Kidney (tissue), 13 donors: ENCODE measurements at regions not wholly inside any gene's neighbourhood (a gene's known extent, or its start where the extent isn't known, plus 50 kb on each side); places are given as distances from the start of the nearest gene placed in this dataset.

ENCODE experiments used
- DNase-seq, 5 donors: peaks; one replicate each; pipeline ENCODE4 v3.0.0-alpha.2; 2013 to 2020
- FAIRE-seq: peaks from 2 replicates; lab custom pipeline; 2012; peaks lifted over from hg19 to GRCh38; lab: Jason Lieb, UNC
- H3K27ac ChIP-seq, 2 donors: one replicate each; pipeline ENCODE4 v1.7.0; 2013; ENCODE audit warnings: low read depth in 2 of 2, low read length in 2 of 2, inconsistent platforms in 1 of 2
- H3K27me3 ChIP-seq: one replicate; pipeline ENCODE4 v1.7.1; 2013; ENCODE audit warnings: low read length, inconsistent platforms; ENCODE audit not compliant: control insufficient read depth, insufficient read depth
- H3K36me3 ChIP-seq, 3 donors: one replicate each; pipeline versions ENCODE4 v1.7.0 to v1.7.1; 2013; ENCODE audit warnings: low read length in 3 of 3, control low read depth in 1 of 3, inconsistent platforms in 1 of 3; ENCODE audit not compliant: insufficient read depth in 3 of 3, control insufficient read depth in 2 of 3
- H3K4me1 ChIP-seq, 3 donors: one replicate each; pipeline versions ENCODE4 v1.7.0 to v1.7.1; 2013; ENCODE audit warnings: low read length in 3 of 3, inconsistent platforms in 1 of 3, low read depth in 1 of 3; ENCODE audit not compliant: control insufficient read depth in 2 of 3, insufficient read depth in 2 of 3
- H3K4me3 ChIP-seq, 3 donors: one replicate each; pipeline versions ENCODE4 v1.7.0 to v1.8.1; 2013; ENCODE audit warnings: low read length in 3 of 3, control low read depth in 1 of 3, inconsistent platforms in 1 of 3
- H3K9ac ChIP-seq, 3 donors: one replicate each; pipeline versions ENCODE4 v1.7.0 to v1.7.1; 2013; ENCODE audit warnings: low read length in 3 of 3, control low read depth in 1 of 3, inconsistent platforms in 1 of 3
- H3K9me3 ChIP-seq, 3 donors: one replicate each; pipeline versions ENCODE4 v1.7.0 to v1.7.1; 2013; ENCODE audit warnings: low read length in 3 of 3, control low read depth in 1 of 3, inconsistent platforms in 1 of 3; ENCODE audit not compliant: control insufficient read depth in 2 of 3, insufficient read depth in 1 of 3
- intact Hi-C: fragments of 100-400 bp; cut with DNase I; formaldehyde crosslinking; loops from one replicate; pipeline ENCODE4 v1.11.1; 2022
- TF ChIP-seq, protein P1 (sequence below): IDR thresholded peaks from 3 replicates; pipeline ENCODE4 v1.5.1; 2012; ENCODE audit warnings: mild to moderate bottlenecking, moderate library complexity, borderline replicate concordance; ENCODE audit not compliant: insufficient read depth; ENCODE audit errors: extremely low read depth
- donor health status: control.
- donor health status: control.
- donor health status: control.
- donor health status: control.
- donor health status: control.
- donor health status: DM: yes; HTN: yes; CAD: no.
- donor health status: Normal renal cell carcinoma (clear cell type).

DNA sequence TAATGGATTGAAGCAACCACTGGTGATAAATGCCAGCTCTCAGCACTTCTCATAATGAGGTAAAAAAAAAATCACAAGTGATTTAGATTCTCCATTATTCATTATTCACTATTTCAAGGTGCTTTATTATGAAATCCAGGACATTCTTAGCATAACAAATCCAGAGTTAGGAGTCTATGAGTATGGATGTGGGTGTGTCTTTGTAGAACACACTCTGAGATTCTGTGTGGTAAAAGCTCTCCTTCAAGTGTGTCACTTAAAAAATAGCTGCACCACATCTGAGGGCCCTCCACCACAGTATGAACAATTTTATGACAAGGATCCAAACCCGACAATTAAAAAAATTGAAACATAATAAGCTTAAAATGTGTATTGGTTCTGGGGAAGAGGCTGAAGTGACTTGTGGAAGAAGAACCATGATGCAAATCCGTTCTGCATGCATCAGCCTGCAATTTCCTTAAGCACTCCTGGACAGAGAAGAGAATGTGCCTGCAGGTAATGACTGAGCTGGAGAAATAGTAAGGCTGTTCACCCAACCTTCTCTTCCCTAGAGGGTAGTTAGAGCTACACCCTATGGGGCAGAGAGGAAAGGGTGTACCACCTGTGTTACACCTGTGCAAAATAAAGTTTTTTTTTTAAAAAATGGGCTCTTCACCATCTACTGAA, 488.5 kb upstream of the MGAT4C start:
- H3K27ac ChIP-seq = no peak overlapping the region
- no peaks in the 10 kb centered on the region for H3K9me3 ChIP-seq
- TF ChIP-seq, protein P1, sequence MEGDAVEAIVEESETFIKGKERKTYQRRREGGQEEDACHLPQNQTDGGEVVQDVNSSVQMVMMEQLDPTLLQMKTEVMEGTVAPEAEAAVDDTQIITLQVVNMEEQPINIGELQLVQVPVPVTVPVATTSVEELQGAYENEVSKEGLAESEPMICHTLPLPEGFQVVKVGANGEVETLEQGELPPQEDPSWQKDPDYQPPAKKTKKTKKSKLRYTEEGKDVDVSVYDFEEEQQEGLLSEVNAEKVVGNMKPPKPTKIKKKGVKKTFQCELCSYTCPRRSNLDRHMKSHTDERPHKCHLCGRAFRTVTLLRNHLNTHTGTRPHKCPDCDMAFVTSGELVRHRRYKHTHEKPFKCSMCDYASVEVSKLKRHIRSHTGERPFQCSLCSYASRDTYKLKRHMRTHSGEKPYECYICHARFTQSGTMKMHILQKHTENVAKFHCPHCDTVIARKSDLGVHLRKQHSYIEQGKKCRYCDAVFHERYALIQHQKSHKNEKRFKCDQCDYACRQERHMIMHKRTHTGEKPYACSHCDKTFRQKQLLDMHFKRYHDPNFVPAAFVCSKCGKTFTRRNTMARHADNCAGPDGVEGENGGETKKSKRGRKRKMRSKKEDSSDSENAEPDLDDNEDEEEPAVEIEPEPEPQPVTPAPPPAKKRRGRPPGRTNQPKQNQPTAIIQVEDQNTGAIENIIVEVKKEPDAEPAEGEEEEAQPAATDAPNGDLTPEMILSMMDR = no peak
- intact Hi-C loops = no loop called here
- H3K4me3 ChIP-seq = no peak overlapping the region
- H3K4me1 ChIP-seq = no peaks in the 10 kb centered on the region
- FAIRE-seq (no peak), DNase-seq (no peak)
- H3K36me3 ChIP-seq = no peaks in the 10 kb centered on the region
- no peaks in the 10 kb centered on the region for H3K27me3 ChIP-seq
- H3K9ac ChIP-seq = no peak overlapping the region

DNA sequence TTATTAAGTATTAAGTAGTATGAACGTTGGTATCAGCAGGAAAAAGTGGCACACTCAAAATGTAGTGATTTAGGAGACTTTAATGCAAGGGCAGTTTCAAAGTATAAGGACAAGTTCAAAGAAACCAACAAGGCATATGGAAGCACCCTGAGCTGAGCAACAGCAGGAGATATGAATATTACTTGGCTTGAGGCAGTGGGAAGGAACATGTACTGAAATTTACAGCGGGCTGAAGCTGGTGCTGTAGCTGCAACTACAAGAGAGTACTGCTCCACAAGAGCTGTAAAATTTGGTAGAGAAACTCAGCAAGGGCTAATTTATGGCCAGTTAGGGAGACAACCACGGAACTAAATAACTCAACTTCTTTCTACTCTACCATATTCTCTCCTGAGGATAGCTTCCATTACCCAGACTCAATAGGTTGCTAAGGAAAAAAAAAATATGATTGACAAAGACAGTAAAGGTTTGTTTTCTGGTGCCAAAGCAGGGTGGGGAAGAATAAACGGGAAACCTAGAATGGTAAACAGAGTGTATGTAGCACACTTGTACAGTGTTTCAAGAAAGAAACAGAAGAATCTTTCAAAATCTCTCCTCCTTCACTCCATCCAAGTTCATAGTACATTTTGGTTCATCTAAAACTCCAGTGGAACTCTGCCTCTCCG, 487.8 kb upstream of the MGAT4C start:
- H3K9me3 ChIP-seq = no peaks in the 10 kb centered on the region
- FAIRE-seq = no peak
- peak in 1 of 5 donors; percentile 32 for DNase-seq
- no peaks in the 10 kb centered on the region for H3K36me3 ChIP-seq
- TF ChIP-seq, protein P1 = no peak
- H3K4me3 ChIP-seq = no peak overlapping the region
- no peak overlapping the region for H3K9ac ChIP-seq
- no peaks in the 10 kb centered on the region for H3K27me3 ChIP-seq
- H3K27ac ChIP-seq = no peak overlapping the region
- no peaks in the 10 kb centered on the region for H3K4me1 ChIP-seq
- intact Hi-C loops = no loop called here

DNA sequence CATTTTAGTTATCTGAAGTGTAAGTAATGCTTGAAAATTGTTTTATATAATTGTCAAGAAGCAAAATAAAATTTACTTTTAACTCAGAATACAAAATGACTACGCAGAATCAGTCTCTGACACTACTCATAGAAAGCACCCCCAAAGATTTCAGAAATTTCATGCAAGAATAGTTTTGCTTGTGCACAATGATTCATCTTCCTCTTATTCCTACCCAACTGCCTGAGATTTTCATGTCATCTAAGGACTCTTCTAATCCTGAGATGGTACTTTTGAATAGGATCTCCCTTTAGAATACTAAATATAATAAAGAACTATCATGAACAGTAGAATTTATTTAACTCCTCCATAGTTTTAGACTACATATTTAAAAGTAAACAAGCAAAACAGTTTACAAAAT, 485.3 kb upstream of the MGAT4C start:
- no peak for DNase-seq

More for the DNA sequence above, 485.3 kb upstream of the MGAT4C start:
- Histone ChIP-seq H3K36me3 (no peaks in the 10 kb centered on the region), H3K27ac (no peak overlapping the region), H3K9ac (no peak overlapping the region), H3K9me3 (no peaks in the 10 kb centered on the region), H3K27me3 (no peaks in the 10 kb centered on the region), H3K4me1 (no peaks in the 10 kb centered on the region), H3K4me3 (no peak overlapping the region)
- FAIRE-seq = no peak
- intact Hi-C loops = no loop called here
- TF ChIP-seq, protein P1 = no peak
